MM.1S (cell line): ENCODE measurements at regions not wholly inside any gene's neighbourhood (a gene's known extent, or its start where the extent isn't known, plus 50 kb on each side); places are given as distances from the start of the nearest gene placed in this dataset.
"Not testable (repeated sequence)": the region's sequence is repeated elsewhere in the genome, so short reads cannot be mapped to it uniquely, and the experiment has no call there.

Experiments used
- DNase-seq: peaks from one replicate; pipeline ENCODE4 v3.0.0-alpha.2; 2015
- H2AFZ ChIP-seq: fragments of 300-600 bp; sonication (generic); 2 replicates; pipeline ENCODE4 v1.6.0; 2016; ENCODE audit warnings: antibody characterized with exemption, low read length
- H3F3A ChIP-seq: fragments of 300-600 bp; sonication (generic); 2 replicates; pipeline ENCODE4 v1.6.1; 2016; ENCODE audit warnings: mild to moderate bottlenecking, antibody characterized with exemption, low read length, moderate library complexity, mixed read lengths; ENCODE audit not compliant: insufficient read depth
- H3K27ac ChIP-seq: fragments of 300-600 bp; sonication (generic); 2 replicates; pipeline ENCODE4 v1.5.1; 2016; ENCODE audit warnings: mild to moderate bottlenecking, low read length
- H3K27me3 ChIP-seq: fragments of 300-600 bp; sonication (generic); replicated peaks from 2 replicates; pipeline ENCODE4 v1.6.0; 2016; ENCODE audit warnings: low read length; ENCODE audit not compliant: insufficient read depth
- H3K36me3 ChIP-seq: fragments of 300-600 bp; sonication (generic); replicated peaks from 2 replicates; pipeline ENCODE4 v1.6.1; 2016; ENCODE audit warnings: mild to moderate bottlenecking, low read length, mixed read lengths; ENCODE audit not compliant: insufficient read depth
- H3K4me1 ChIP-seq: fragments of 300-600 bp; sonication (generic); 2 replicates; pipeline ENCODE4 v1.6.1; 2016; ENCODE audit warnings: low read length, mixed read lengths
- H3K4me2 ChIP-seq: fragments of 300-600 bp; sonication (generic); 2 replicates; pipeline ENCODE4 v1.6.0; 2016; ENCODE audit warnings: low read depth, low read length
- H3K4me3 ChIP-seq: fragments of 300-600 bp; sonication (generic); 2 replicates; pipeline ENCODE4 v1.5.1; 2016; ENCODE audit warnings: low read length, mixed read lengths
- H3K79me2 ChIP-seq: fragments of 300-600 bp; sonication (generic); 2 replicates; pipeline ENCODE4 v1.6.1; 2016; ENCODE audit warnings: mixed run types, low read length, mixed read lengths
- H3K9ac ChIP-seq: fragments of 300-600 bp; sonication (generic); 2 replicates; pipeline ENCODE4 v1.6.1; 2016; ENCODE audit warnings: low read length, mixed read lengths
- H3K9me2 ChIP-seq: fragments of 300-600 bp; sonication (generic); replicated peaks from 2 replicates; pipeline ENCODE4 v1.6.1; 2016; ENCODE audit warnings: mild to moderate bottlenecking, low read length, mixed read lengths; ENCODE audit not compliant: insufficient read depth
- H3K9me3 ChIP-seq: fragments of 300-600 bp; sonication (generic); replicated peaks from 2 replicates; pipeline ENCODE4 v1.6.1; 2016; ENCODE audit warnings: mild to moderate bottlenecking, low read length, mixed read lengths; ENCODE audit not compliant: insufficient read depth
- H4K20me1 ChIP-seq: fragments of 300-600 bp; sonication (generic); 2 replicates; pipeline ENCODE4 v1.6.1; 2016; ENCODE audit warnings: mild to moderate bottlenecking, low read length, moderate library complexity, mixed read lengths; ENCODE audit not compliant: insufficient read depth
- EZH2 ChIP-seq: fragments of 300-600 bp; sonication (generic); optimal IDR thresholded peaks from 2 replicates; pipeline ENCODE3; 2017; ENCODE audit warnings: low read depth, mild to moderate bottlenecking, antibody characterized with exemption, low read length, mixed read lengths
- EZH2phosphoT487 ChIP-seq: fragments of 300-600 bp; sonication (generic); IDR thresholded peaks from 2 replicates; pipeline ENCODE4 v1.6.1; 2018; ENCODE audit warnings: antibody characterized with exemption, low read length
- TF ChIP-seq, protein P1 (sequence below): fragments of 300-600 bp; sonication (generic); IDR thresholded peaks from 2 replicates; pipeline ENCODE4 v1.5.1; 2016; ENCODE audit warnings: antibody characterized with exemption, low read length, mixed read lengths

DNA sequence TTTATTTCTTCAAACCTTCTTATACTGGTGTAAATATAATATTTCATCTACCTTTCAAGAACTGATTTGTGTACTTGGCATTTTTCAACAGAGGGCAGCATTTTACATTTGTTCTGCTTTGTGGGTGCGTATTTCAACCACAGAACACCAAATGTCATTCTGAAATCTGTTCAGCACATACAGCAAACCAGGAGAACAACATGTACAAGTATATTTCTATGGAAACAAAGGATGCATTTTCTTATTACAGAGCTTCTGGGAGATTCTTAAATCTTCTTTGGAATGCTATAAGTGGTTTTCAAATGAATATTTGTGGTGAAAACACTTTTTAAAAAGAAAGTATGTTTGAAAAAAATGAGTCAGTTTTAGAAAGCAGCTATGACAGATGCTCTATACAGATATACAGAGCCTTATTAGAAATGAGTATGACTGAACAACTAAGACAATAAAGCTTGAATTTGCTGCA lies 946.0 kb downstream of the FAM181B start:
- H3K9me3 ChIP-seq, result no peaks in the 10 kb centered on the region
- DNase-seq, result peak; percentile 60
- H3K27me3 ChIP-seq, result no peaks in the 10 kb centered on the region
- no peaks in the 10 kb centered on the region for H3F3A ChIP-seq
- H3K4me2 ChIP-seq, result no peak overlapping the region
- no peaks in the 10 kb centered on the region for H4K20me1 ChIP-seq
- no peaks in the 10 kb centered on the region for H3K4me1 ChIP-seq
- no peak overlapping the region for H3K4me3 ChIP-seq
- H3K9me2 ChIP-seq, result no peaks in the 10 kb centered on the region
- H3K36me3 ChIP-seq, result no peaks in the 10 kb centered on the region
- H3K27ac ChIP-seq, result no peak overlapping the region
- no peaks in the 10 kb centered on the region for H3K79me2 ChIP-seq
- TF ChIP-seq EZH2phosphoT487 (no peak), EZH2 (no peak)
- TF ChIP-seq, protein P1, sequence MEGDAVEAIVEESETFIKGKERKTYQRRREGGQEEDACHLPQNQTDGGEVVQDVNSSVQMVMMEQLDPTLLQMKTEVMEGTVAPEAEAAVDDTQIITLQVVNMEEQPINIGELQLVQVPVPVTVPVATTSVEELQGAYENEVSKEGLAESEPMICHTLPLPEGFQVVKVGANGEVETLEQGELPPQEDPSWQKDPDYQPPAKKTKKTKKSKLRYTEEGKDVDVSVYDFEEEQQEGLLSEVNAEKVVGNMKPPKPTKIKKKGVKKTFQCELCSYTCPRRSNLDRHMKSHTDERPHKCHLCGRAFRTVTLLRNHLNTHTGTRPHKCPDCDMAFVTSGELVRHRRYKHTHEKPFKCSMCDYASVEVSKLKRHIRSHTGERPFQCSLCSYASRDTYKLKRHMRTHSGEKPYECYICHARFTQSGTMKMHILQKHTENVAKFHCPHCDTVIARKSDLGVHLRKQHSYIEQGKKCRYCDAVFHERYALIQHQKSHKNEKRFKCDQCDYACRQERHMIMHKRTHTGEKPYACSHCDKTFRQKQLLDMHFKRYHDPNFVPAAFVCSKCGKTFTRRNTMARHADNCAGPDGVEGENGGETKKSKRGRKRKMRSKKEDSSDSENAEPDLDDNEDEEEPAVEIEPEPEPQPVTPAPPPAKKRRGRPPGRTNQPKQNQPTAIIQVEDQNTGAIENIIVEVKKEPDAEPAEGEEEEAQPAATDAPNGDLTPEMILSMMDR, result peak; percentile 51
- no peak overlapping the region for H2AFZ ChIP-seq
- no peak overlapping the region for H3K9ac ChIP-seq

DNA sequence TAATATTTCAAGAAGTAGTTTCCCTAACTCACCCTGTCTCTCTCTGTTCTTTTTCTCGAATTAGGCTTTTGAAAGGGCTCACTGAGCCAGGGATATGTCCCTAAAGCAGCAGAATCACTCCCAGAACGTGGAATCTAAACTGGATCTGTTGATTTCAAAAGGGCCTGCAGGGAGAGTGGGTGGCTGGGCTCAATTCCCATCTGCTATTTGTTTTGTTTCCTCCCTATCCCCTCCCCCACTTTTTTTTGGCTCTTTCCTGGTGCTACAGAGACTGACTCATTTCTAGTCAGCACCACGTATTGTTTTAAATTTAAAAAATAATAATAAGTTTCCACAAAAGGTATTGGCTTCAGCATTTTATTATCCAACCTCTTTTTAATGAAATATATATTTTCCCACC lies 961.5 kb downstream of the FAM181B start:
- Histone ChIP-seq H3K79me2 (no peaks in the 10 kb centered on the region), H3K27ac (no peak overlapping the region), H3K9me2 (no peaks in the 10 kb centered on the region), H3K36me3 (no peaks in the 10 kb centered on the region), H2AFZ (no peak overlapping the region), H3F3A (no peaks in the 10 kb centered on the region), H3K27me3 (no peaks in the 10 kb centered on the region), H3K4me1 (no peaks in the 10 kb centered on the region), H3K4me2 (no peak overlapping the region), H3K4me3 (no peak overlapping the region), H3K9me3 (no peaks in the 10 kb centered on the region), H3K9ac (no peak overlapping the region), H4K20me1 (no peaks in the 10 kb centered on the region)
- TF ChIP-seq EZH2phosphoT487 (no peak), EZH2 (no peak)
- TF ChIP-seq, protein P1, result no peak
- DNase-seq, result no peak

DNA sequence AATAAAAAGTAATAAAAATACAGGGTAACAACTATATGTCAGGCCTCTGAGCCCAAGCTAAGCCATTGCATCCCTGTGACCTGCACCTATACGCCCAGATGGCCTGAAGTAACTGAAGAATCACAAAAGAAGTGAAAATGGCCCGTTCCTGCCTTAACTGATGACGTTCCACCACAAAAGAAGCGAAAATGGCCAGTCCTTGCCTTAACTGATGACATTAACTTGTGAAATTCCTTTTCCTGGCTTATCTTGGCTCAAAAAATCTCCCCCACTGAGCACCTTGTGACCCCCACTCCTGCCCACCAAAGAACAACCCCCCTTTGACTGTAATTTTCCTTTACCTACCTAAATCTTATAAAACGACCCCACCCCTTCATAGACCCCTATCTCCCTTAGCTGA lies 963.8 kb downstream of the FAM181B start:
- H2AFZ ChIP-seq, H3K4me1 ChIP-seq: not testable (repeated sequence)

DNA sequence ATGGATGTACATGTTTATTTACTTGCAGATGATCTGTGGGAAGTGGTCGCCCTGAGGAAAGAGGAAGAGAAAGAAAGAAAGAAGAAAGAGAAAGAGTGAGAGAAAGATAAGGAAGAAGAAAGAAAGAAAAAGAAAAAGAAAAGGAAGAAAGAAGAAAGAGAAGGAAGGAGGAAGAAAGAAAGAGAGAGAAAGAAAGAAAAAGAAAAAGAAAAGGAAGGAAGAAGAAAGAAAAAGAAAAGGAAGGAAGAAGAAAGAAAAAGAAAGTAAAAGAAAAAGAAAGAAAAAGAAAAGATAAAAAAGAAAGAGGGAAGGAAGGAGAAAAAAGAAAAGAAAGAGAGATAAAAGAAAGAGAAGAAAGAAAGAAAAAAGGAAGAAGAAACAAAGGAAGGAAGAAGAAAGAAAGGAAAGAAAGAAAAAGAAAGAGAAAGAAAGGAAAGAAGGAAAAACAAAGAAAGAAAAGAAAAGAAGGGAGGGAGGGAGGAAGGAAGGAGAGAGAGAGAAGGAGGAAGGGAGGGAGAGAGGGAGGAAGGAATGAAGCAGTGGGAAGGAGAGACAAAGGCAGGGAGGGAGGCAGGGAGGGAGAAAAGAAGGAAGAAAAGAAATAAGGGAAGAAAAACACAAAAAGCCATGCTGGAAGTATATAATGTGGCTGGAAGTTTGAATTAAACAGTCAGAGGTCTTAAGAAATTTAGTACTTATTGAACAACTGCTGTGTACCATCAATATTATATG lies 976.6 kb downstream of the FAM181B start:
- Histone ChIP-seq H3K4me2 (no peak overlapping the region), H3K4me3 (no peak overlapping the region), H3K9me3 (no peaks in the 10 kb centered on the region), H3F3A (no peaks in the 10 kb centered on the region), H2AFZ (no peak overlapping the region), H3K9ac (no peak overlapping the region), H4K20me1 (no peaks in the 10 kb centered on the region), H3K79me2 (no peaks in the 10 kb centered on the region), H3K36me3 (no peaks in the 10 kb centered on the region), H3K27ac (no peak overlapping the region), H3K9me2 (no peaks in the 10 kb centered on the region), H3K27me3 (no peaks in the 10 kb centered on the region), H3K4me1 (no peaks in the 10 kb centered on the region)
- TF ChIP-seq EZH2 (no peak), EZH2phosphoT487 (no peak)
- TF ChIP-seq, protein P1, result no peak
- DNase-seq, result no peak

More for the DNA sequence above, 963.8 kb downstream of the FAM181B start:
- H3K79me2 ChIP-seq, H3K27me3 ChIP-seq, H3K9ac ChIP-seq, DNase-seq, H3F3A ChIP-seq, H3K27ac ChIP-seq, H3K4me3 ChIP-seq, H4K20me1 ChIP-seq, H3K4me2 ChIP-seq, H3K9me3 ChIP-seq, H3K9me2 ChIP-seq, H3K36me3 ChIP-seq: not testable (repeated sequence)
